GM12874 (cell line): ENCODE measurements at regions not wholly inside any gene's neighbourhood (a gene's known extent, or its start where the extent isn't known, plus 50 kb on each side); places are given as distances from the start of the nearest gene placed in this dataset.

Source experiments
- CTCF ChIP-seq: IDR thresholded peaks from 2 replicates; pipeline ENCODE4 v1.5.1; 2011; ENCODE audit warnings: low read depth, mild to moderate bottlenecking, control low read depth, low read length, moderate library complexity; ENCODE audit not compliant: insufficient read depth

DNA sequence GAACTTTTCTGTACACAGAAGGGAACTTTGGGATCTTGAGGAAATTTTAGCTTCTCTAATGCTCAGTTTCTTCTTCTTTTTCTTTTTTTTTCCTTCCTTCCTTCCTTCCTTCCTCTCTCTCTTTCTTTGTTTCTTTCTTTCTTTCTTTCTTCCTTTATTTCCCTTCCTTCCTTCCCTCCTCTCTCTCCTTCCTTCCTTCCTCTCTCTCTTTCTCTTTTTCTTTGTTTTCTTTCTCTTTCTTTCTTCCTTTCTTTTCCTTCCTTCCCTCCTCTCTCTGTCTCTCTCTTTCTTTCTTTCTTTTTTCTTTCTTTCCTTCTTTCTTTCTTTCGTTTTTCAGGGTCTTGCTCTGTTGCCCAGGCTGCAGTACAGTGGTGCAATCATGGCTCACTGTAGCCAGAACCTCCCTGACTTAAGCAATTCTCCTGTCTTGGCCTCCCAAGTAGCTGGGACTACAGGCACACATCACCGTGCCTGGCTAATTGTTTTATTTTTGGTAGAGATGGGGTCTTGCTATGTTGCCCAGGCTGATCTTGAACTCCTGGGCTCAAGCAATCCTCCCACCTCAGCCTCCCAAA is 58.6 kb upstream of the SDK1 start:
- TF ChIP-seq CTCF: no peak

- no peak for TF ChIP-seq CTCF
These were observed 57.8 kb upstream of the SDK1 start for GRCh38 chr7:3243256-3243655.

- no peak for TF ChIP-seq CTCF
These were observed 57.4 kb upstream of the SDK1 start for GRCh38 chr7:3243680-3244079.

- TF ChIP-seq CTCF: no peak
These were observed 56.7 kb upstream of the SDK1 start for GRCh38 chr7:3244241-3244814.

- TF ChIP-seq CTCF: no peak
These were observed 56.0 kb upstream of the SDK1 start for GRCh38 chr7:3245077-3245476.

GRCh38 chr7:3245721-3246120 is 55.3 kb upstream of the SDK1 start:
- TF ChIP-seq CTCF: no peak

GRCh38 chr7:3246127-3246526 is 54.9 kb upstream of the SDK1 start:
- TF ChIP-seq CTCF: no peak
